NCI-H774 (cell line): ENCODE measurements at regions not wholly inside any gene's neighbourhood (a gene's known extent, or its start where the extent isn't known, plus 50 kb on each side); places are given as distances from the start of the nearest gene placed in this dataset.

ENCODE experiments used
- DNase-seq: peaks from one replicate; lab custom pipeline; 2025; lab: John Stamatoyannopoulos, UW

- no peak for DNase-seq
These were observed 52.9 kb upstream of the RNU6-1 start for GRCh38 chr15:67892559-67893377.

GRCh38 chr15:67895237-67895636 lies 55.4 kb upstream of the RNU6-1 start:
- no peak for DNase-seq

- peak; percentile 50 for DNase-seq
These were observed 57.9 kb upstream of the RNU6-1 start for GRCh38 chr15:67897646-67898339.

- no peak for DNase-seq
These were observed 59.9 kb upstream of the RNU6-1 start for GRCh38 chr15:67899596-67900283.

- DNase-seq = no peak
These were observed 60.8 kb upstream of the RNU6-1 start for GRCh38 chr15:67900621-67901147.

- DNase-seq = no peak
These were observed 62.1 kb upstream of the RNU6-1 start for GRCh38 chr15:67901922-67902321.

- DNase-seq = no peak
These were observed 62.7 kb upstream of the RNU6-1 start for GRCh38 chr15:67902579-67903009.

- DNase-seq = no peak
These were observed 63.9 kb upstream of the RNU6-1 start for GRCh38 chr15:67903708-67904107.

GRCh38 chr15:67905628-67906027 lies 65.8 kb upstream of the RNU6-1 start:
- DNase-seq = no peak

GRCh38 chr15:67906382-67906781 lies 66.5 kb upstream of the RNU6-1 start:
- no peak for DNase-seq

GRCh38 chr15:67907184-67907723 lies 67.4 kb upstream of the RNU6-1 start:
- DNase-seq = no peak

GRCh38 chr15:67908756-67909155 lies 68.9 kb upstream of the RNU6-1 start:
- no peak for DNase-seq

- DNase-seq = no peak
These were observed 71.9 kb upstream of the RNU6-1 start for GRCh38 chr15:67911727-67912126.

- DNase-seq = no peak
These were observed 74.2 kb upstream of the RNU6-1 start for GRCh38 chr15:67914028-67914427.

GRCh38 chr15:67914537-67915460 lies 75.0 kb upstream of the RNU6-1 start:
- DNase-seq = peak; percentile 67

- DNase-seq = peak; percentile 82
These were observed 75.9 kb upstream of the RNU6-1 start for GRCh38 chr15:67915461-67916374.

- no peak for DNase-seq
These were observed 76.7 kb upstream of the RNU6-1 start for GRCh38 chr15:67916565-67916964.

GRCh38 chr15:67917037-67917436 lies 77.2 kb upstream of the RNU6-1 start:
- no peak for DNase-seq

- DNase-seq = no peak
These were observed 77.8 kb upstream of the RNU6-1 start for GRCh38 chr15:67917636-67918035.
